Progenitor cell of endocrine pancreas (in vitro differentiated cells): ENCODE measurements at regions not wholly inside any gene's neighbourhood (a gene's known extent, or its start where the extent isn't known, plus 50 kb on each side); places are given as distances from the start of the nearest gene placed in this dataset.

Experiments
- DNase-seq: peaks from one replicate; pipeline ENCODE4 v3.0.0; 2021; ENCODE audit warnings: low spot score; ENCODE audit not compliant: unreplicated experiment
- H3K27ac Mint-ChIP-seq: 2 replicates; pipeline ENCODE4 v1.8.0; 2021; ENCODE audit warnings: mild to moderate bottlenecking, moderate library complexity, mixed read lengths
- H3K27me3 Mint-ChIP-seq: 2 replicates; pipeline ENCODE4 v1.8.0; 2021; ENCODE audit warnings: mixed read lengths
- H3K36me3 Mint-ChIP-seq: 2 replicates; pipeline ENCODE4 v1.8.0; 2022; ENCODE audit warnings: mixed read lengths; ENCODE audit not compliant: insufficient read depth
- H3K4me1 Mint-ChIP-seq: 2 replicates; pipeline ENCODE4 v1.8.0; 2021; ENCODE audit warnings: low read depth, mixed read lengths
- H3K4me3 Mint-ChIP-seq: 2 replicates; pipeline ENCODE4 v1.8.0; 2021; ENCODE audit warnings: low read depth, mild to moderate bottlenecking, moderate library complexity, mixed read lengths
- H3K9me3 Mint-ChIP-seq: 2 replicates; pipeline ENCODE4 v1.8.0; 2021; ENCODE audit warnings: low read depth, mixed read lengths
- CTCF ChIP-seq: fragments of 200-600 bp; sonication (generic); IDR thresholded peaks from one replicate; pipeline ENCODE4 v1.5.0; 2021; ENCODE audit warnings: antibody characterized with exemption, mild to moderate bottlenecking; ENCODE audit not compliant: unreplicated experiment

DNA sequence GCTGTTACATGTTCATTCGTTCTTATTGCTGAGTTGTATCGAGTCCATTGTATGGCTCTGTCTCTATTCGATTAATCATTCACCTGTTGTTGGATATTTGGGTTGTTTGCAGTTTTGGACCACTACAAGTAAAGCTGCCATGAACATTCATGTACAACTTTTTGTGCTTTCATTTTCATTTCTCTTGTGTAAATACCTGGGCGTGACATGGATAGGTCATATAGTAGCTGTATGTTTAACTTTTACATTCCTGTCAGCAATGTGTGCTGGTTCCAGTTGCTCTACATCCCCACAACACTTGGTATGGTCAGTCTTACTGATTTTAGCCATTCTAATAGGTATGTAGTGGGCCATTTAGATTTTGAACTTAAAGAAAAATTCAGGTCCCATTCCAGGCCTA is 194.2 kb upstream of the PLET1 start:
- no peak for DNase-seq
- Mint-ChIP-seq H3K4me3 (no peak overlapping the region), H3K9me3 (peaks cover 4% of the 10 kb centered on the region), H3K4me1 (peaks cover 5% of the 10 kb centered on the region), H3K27ac (no peak overlapping the region), H3K36me3 (no peaks in the 10 kb centered on the region), H3K27me3 (no peaks in the 10 kb centered on the region)
- TF ChIP-seq CTCF, result no peak

DNA sequence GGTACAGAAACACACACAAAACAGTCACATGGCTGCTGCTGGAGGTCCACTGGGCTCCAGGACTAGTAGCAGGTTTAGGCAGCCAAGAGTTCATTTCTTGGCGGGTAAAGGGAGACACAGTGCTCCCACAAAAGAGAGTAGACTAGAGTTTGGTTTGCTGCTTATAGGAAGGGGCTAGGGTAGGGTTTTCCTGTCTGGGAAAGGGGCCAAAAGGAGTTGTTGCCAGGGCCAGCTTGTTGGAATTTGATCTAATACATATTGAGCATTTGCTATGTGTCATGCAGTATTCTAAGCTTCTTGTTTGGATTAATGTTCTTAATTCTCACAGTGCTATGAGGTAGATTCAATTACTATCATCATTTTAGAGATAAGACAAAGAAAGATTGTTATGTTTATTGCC is 195.1 kb upstream of the PLET1 start:
- Mint-ChIP-seq H3K27ac (no peak overlapping the region), H3K36me3 (no peaks in the 10 kb centered on the region), H3K27me3 (no peaks in the 10 kb centered on the region), H3K4me3 (no peak overlapping the region), H3K4me1 (peaks cover 5% of the 10 kb centered on the region), H3K9me3 (peaks cover 4% of the 10 kb centered on the region)
- TF ChIP-seq CTCF, result no peak
- no peak for DNase-seq

GRCh38 chr11:112457532-112457931 is 196.9 kb upstream of the PLET1 start:
- H3K36me3 Mint-ChIP-seq, result no peaks in the 10 kb centered on the region
- no peak for TF ChIP-seq CTCF
- no peak overlapping the region for H3K4me3 Mint-ChIP-seq
- peaks cover 4% of the 10 kb centered on the region for H3K9me3 Mint-ChIP-seq
- peaks cover 5% of the 10 kb centered on the region for H3K4me1 Mint-ChIP-seq
- no peak overlapping the region for H3K27ac Mint-ChIP-seq
- no peak for DNase-seq
- no peaks in the 10 kb centered on the region for H3K27me3 Mint-ChIP-seq

DNA sequence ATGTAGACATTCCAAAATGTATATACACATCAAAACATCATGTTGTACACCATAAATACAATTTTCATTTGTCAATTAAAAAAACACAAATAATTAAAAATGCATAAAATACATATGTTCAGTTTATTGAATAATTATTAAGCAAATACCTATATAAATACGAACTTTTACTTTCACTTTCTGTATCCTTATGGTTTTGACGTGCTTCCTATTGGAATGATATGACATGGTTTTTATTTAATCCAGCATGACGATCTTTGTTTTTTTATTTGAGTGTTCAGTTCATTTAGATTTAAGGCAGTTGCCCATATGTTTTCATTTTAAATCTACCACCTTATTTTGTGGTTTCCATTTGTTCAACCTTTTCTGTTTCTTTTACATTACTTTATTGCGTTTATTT is 198.3 kb upstream of the PLET1 start:
- Mint-ChIP-seq H3K4me1 (peaks cover 5% of the 10 kb centered on the region), H3K9me3 (peaks cover 4% of the 10 kb centered on the region), H3K27ac (no peak overlapping the region), H3K36me3 (no peaks in the 10 kb centered on the region), H3K27me3 (no peaks in the 10 kb centered on the region), H3K4me3 (no peak overlapping the region)
- no peak for DNase-seq
- no peak for TF ChIP-seq CTCF

GRCh38 chr11:112460141-112460540 is 199.5 kb upstream of the PLET1 start:
- Mint-ChIP-seq H3K27ac (no peak overlapping the region), H3K36me3 (no peaks in the 10 kb centered on the region), H3K27me3 (no peaks in the 10 kb centered on the region), H3K4me3 (no peak overlapping the region), H3K9me3 (peaks cover 4% of the 10 kb centered on the region), H3K4me1 (peaks cover 7% of the 10 kb centered on the region)
- TF ChIP-seq CTCF, result no peak
- DNase-seq, result no peak
